ENCODE measurements at regions not wholly inside any gene's neighbourhood (a gene's known extent, or its start where the extent isn't known, plus 50 kb on each side); places are given as distances from the start of the nearest gene placed in this dataset.

- DNase-seq (ENCODE audit: low spot score), result no peak
- Mint-ChIP-seq H3K9me3 (ENCODE audit: unreplicated experiment) (no peaks in the 10 kb centered on the region), H3K27ac (ENCODE audit: unreplicated experiment) (no peak overlapping the region), H3K4me3 (ENCODE audit: unreplicated experiment) (no peak overlapping the region), H3K36me3 (ENCODE audit: low read depth, unreplicated experiment) (peaks cover 5% of the 10 kb centered on the region), H3K27me3 (ENCODE audit: unreplicated experiment) (peaks cover 2% of the 10 kb centered on the region), H3K4me1 (ENCODE audit: unreplicated experiment) (no peaks in the 10 kb centered on the region)
- TF ChIP-seq CTCF (IDR thresholded peaks at IDR 0.05; ENCODE audit: unreplicated experiment), result no peak
These were observed 78.7 kb downstream of the SYNE3 start for GRCh38 chr14:95437715-95438114.

- peaks cover 5% of the 10 kb centered on the region for H3K36me3 Mint-ChIP-seq (ENCODE audit: low read depth, unreplicated experiment)
- H3K4me1 Mint-ChIP-seq (ENCODE audit: unreplicated experiment), result no peaks in the 10 kb centered on the region
- no peak for TF ChIP-seq CTCF (IDR thresholded peaks at IDR 0.05; ENCODE audit: unreplicated experiment)
- DNase-seq (ENCODE audit: low spot score), result no peak
- no peak overlapping the region for H3K27ac Mint-ChIP-seq (ENCODE audit: unreplicated experiment)
- H3K9me3 Mint-ChIP-seq (ENCODE audit: unreplicated experiment), result no peaks in the 10 kb centered on the region
- no peak overlapping the region for H3K4me3 Mint-ChIP-seq (ENCODE audit: unreplicated experiment)
- H3K27me3 Mint-ChIP-seq (ENCODE audit: unreplicated experiment), result no peaks in the 10 kb centered on the region
These were observed 80.1 kb downstream of the SYNE3 start for GRCh38 chr14:95436354-95436753.

- H3K36me3 Mint-ChIP-seq (ENCODE audit: low read depth, unreplicated experiment), result peaks cover 5% of the 10 kb centered on the region
- H3K27me3 Mint-ChIP-seq (ENCODE audit: unreplicated experiment), result no peaks in the 10 kb centered on the region
- DNase-seq (ENCODE audit: low spot score), result no peak
- H3K4me1 Mint-ChIP-seq (ENCODE audit: unreplicated experiment), result peaks cover 2% of the 10 kb centered on the region
- H3K9me3 Mint-ChIP-seq (ENCODE audit: unreplicated experiment), result no peaks in the 10 kb centered on the region
- no peak overlapping the region for H3K4me3 Mint-ChIP-seq (ENCODE audit: unreplicated experiment)
- H3K27ac Mint-ChIP-seq (ENCODE audit: unreplicated experiment), result no peak overlapping the region
- no peak for TF ChIP-seq CTCF (IDR thresholded peaks at IDR 0.05; ENCODE audit: unreplicated experiment)
These were observed 82.3 kb downstream of the SYNE3 start for GRCh38 chr14:95434121-95434520.

GRCh38 chr14:95433094-95433478 lies 83.4 kb downstream of the SYNE3 start:
- Mint-ChIP-seq H3K4me1 (ENCODE audit: unreplicated experiment) (peaks cover 2% of the 10 kb centered on the region), H3K27me3 (ENCODE audit: unreplicated experiment) (no peaks in the 10 kb centered on the region), H3K9me3 (ENCODE audit: unreplicated experiment) (no peaks in the 10 kb centered on the region), H3K36me3 (ENCODE audit: low read depth, unreplicated experiment) (peaks cover 5% of the 10 kb centered on the region), H3K27ac (ENCODE audit: unreplicated experiment) (no peak overlapping the region), H3K4me3 (ENCODE audit: unreplicated experiment) (no peak overlapping the region)
- no peak for DNase-seq (ENCODE audit: low spot score)
- peak; percentile 10 for TF ChIP-seq CTCF (IDR thresholded peaks at IDR 0.05; ENCODE audit: unreplicated experiment)

- Mint-ChIP-seq H3K4me1 (ENCODE audit: unreplicated experiment) (peaks cover 2% of the 10 kb centered on the region), H3K4me3 (ENCODE audit: unreplicated experiment) (no peak overlapping the region), H3K36me3 (ENCODE audit: low read depth, unreplicated experiment) (peaks cover 1% of the 10 kb centered on the region), H3K9me3 (ENCODE audit: unreplicated experiment) (no peaks in the 10 kb centered on the region), H3K27ac (ENCODE audit: unreplicated experiment) (no peak overlapping the region), H3K27me3 (ENCODE audit: unreplicated experiment) (no peaks in the 10 kb centered on the region)
- peak; percentile 36 for TF ChIP-seq CTCF (IDR thresholded peaks at IDR 0.05; ENCODE audit: unreplicated experiment)
- DNase-seq (ENCODE audit: low spot score), result peak; percentile 78
These were observed 84.0 kb downstream of the SYNE3 start for GRCh38 chr14:95432144-95433093.

Measured in endothelial cell (in vitro differentiated cells).